ENCODE measurements at regions not wholly inside any gene's neighbourhood (a gene's known extent, or its start where the extent isn't known, plus 50 kb on each side); places are given as distances from the start of the nearest gene placed in this dataset.

DNA sequence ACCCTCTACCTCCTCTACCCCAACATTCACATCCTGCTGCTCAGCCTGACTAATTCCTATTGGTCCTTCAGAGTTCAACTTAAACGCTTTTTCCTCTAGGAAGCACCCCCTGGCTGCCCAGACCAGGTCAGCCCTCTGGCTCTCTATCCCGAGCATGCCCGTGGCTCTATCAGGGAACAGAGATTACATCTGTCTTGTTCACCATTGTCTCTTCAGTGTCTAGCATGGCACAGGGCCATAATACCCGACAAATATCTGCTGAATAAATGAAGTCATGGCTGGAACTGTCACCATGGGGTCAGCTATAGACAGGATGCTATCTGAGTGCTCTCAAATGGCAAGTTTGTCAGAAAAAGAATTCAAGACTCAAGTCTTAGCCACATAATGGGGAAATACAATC, 296.9 kb upstream of the CHRNA7 start:
- ATAC-seq (no peak), FAIRE-seq (no peak), DNase-seq (ENCODE audit: low read depth, low spot score) (no peak)
- CTCF ChIA-PET = no interaction called here
- no TSS peak for BruUV-seq (replicated peaks)
- Histone ChIP-seq H3K4me3 (no peak overlapping the region), H3K27me3 (replicated peaks in 1 of 2; ENCODE audit: control insufficient read depth in 2 of 2, insufficient read depth in 2 of 2, low read length in 1 of 2) (no peaks in the 10 kb centered on the region; a peak in 1 of 4 replicates), H3K36me3 (ENCODE audit: control insufficient read depth in 2 of 2, insufficient read depth in 2 of 2, low read length in 1 of 2) (no peaks in the 10 kb centered on the region), H3K9me3 (replicated peaks; ENCODE audit: control insufficient read depth, insufficient read depth, low read length) (no peaks in the 10 kb centered on the region), H3K4me1 (ENCODE audit: control insufficient read depth, insufficient read depth, low read length) (no peaks in the 10 kb centered on the region; the same call in 1 of the 2 replicates), H3K9ac (ENCODE audit: control insufficient read depth, insufficient read depth, low read length) (no peak overlapping the region), H3K4me2 (ENCODE audit: control insufficient read depth, insufficient read depth) (no peak overlapping the region), H4K20me1 (ENCODE audit: control insufficient read depth, insufficient read depth) (no peaks in the 10 kb centered on the region), H3K27ac (ENCODE audit: control insufficient read depth, insufficient read depth) (no peak overlapping the region), H2AFZ (ENCODE audit: control insufficient read depth, low read depth, low read length) (no peak overlapping the region), H3K79me2 (ENCODE audit: control insufficient read depth, insufficient read depth, low read length) (no peaks in the 10 kb centered on the region)
- SMC1A ChIA-PET (ENCODE audit: uncharacterized antibody, unreplicated experiment) = no interaction called here
- WGBS (ENCODE audit: insufficient coverage, insufficient replicate concordance, low lambda C conversion rate, missing lambda C conversion rate) = 14% methylated on average over 4 of the region's 4 CpGs
- RAD21 ChIA-PET (ENCODE audit: unreplicated experiment) = no interaction called here
- TF ChIP-seq, protein P1, sequence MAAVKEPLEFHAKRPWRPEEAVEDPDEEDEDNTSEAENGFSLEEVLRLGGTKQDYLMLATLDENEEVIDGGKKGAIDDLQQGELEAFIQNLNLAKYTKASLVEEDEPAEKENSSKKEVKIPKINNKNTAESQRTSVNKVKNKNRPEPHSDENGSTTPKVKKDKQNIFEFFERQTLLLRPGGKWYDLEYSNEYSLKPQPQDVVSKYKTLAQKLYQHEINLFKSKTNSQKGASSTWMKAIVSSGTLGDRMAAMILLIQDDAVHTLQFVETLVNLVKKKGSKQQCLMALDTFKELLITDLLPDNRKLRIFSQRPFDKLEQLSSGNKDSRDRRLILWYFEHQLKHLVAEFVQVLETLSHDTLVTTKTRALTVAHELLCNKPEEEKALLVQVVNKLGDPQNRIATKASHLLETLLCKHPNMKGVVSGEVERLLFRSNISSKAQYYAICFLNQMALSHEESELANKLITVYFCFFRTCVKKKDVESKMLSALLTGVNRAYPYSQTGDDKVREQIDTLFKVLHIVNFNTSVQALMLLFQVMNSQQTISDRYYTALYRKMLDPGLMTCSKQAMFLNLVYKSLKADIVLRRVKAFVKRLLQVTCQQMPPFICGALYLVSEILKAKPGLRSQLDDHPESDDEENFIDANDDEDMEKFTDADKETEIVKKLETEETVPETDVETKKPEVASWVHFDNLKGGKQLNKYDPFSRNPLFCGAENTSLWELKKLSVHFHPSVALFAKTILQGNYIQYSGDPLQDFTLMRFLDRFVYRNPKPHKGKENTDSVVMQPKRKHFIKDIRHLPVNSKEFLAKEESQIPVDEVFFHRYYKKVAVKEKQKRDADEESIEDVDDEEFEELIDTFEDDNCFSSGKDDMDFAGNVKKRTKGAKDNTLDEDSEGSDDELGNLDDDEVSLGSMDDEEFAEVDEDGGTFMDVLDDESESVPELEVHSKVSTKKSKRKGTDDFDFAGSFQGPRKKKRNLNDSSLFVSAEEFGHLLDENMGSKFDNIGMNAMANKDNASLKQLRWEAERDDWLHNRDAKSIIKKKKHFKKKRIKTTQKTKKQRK (IDR thresholded peaks at IDR 0.05; ENCODE audit: low read depth, low read length) = no peak
- TF ChIP-seq NFXL1 (IDR thresholded peaks at IDR 0.05; ENCODE audit: borderline replicate concordance) (no peak), CREB1 (IDR thresholded peaks at IDR 0.05; ENCODE audit: low read depth) (no peak), PAX5 (IDR thresholded peaks at IDR 0.05; ENCODE audit: borderline replicate concordance, low read depth, low read length) (no peak)
- intact Hi-C loops (cut with micrococcal nuclease; ENCODE audit: unreplicated experiment) (no loop called here), in situ Hi-C loops (cut with MboI) (no loop called here)
- POLR2A ChIA-PET = no interaction called here

DNA sequence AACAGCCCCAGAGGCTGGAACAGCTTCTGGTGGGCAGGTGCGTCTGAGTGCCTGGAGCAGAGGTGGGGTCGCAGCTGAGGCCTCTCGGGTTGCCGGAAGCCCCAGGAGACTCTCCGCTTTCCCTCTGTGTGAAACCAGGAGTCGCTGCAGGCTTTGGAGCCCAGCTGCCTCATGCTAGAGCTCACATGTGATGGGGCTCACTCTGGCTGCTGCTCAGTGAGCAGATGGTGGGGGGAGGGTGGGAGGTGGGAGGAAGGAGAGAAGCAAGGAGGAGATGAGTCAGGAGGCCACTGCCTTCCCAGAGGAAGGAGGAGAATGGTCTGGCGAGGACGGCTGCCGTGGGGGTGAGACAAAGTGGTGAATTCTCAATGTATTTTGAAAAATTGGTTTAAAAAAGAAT, 290.1 kb upstream of the CHRNA7 start:
- ChIA-PET CTCF (no interaction called here), SMC1A (ENCODE audit: uncharacterized antibody, unreplicated experiment) (no interaction called here), POLR2A (no interaction called here), RAD21 (ENCODE audit: unreplicated experiment) (no interaction called here)
- 59% methylated on average over 9 of the region's 9 CpGs for WGBS (ENCODE audit: insufficient coverage, insufficient replicate concordance, low lambda C conversion rate, missing lambda C conversion rate)
- no peaks in the 10 kb centered on the region for H3K4me1 ChIP-seq (ENCODE audit: control insufficient read depth, insufficient read depth, low read length)
- no peak overlapping the region for H3K9ac ChIP-seq (ENCODE audit: control insufficient read depth, insufficient read depth, low read length)
- BruUV-seq (replicated peaks) = no TSS peak
- DNase-seq (ENCODE audit: low read depth, low spot score) (no peak), ATAC-seq (no peak), FAIRE-seq (no peak)
- H3K36me3 ChIP-seq (ENCODE audit: control insufficient read depth in 2 of 2, insufficient read depth in 2 of 2, low read length in 1 of 2) = no peaks in the 10 kb centered on the region
- no peak overlapping the region for H2AFZ ChIP-seq (ENCODE audit: control insufficient read depth, low read depth, low read length)
- intact Hi-C loops (cut with micrococcal nuclease; ENCODE audit: unreplicated experiment) = no loop called here
- H3K9me3 ChIP-seq (replicated peaks; ENCODE audit: control insufficient read depth, insufficient read depth, low read length) = no peaks in the 10 kb centered on the region; the same call in 2 of the 3 replicates
- no peaks in the 10 kb centered on the region for H3K27me3 ChIP-seq (replicated peaks in 1 of 2; ENCODE audit: control insufficient read depth in 2 of 2, insufficient read depth in 2 of 2, low read length in 1 of 2)
- in situ Hi-C loops (cut with MboI) = no loop called here
- H4K20me1 ChIP-seq (ENCODE audit: control insufficient read depth, insufficient read depth) = no peaks in the 10 kb centered on the region
- H3K27ac ChIP-seq (ENCODE audit: control insufficient read depth, insufficient read depth) = no peak overlapping the region
- H3K4me3 ChIP-seq = no peak overlapping the region
- no peak overlapping the region for H3K4me2 ChIP-seq (ENCODE audit: control insufficient read depth, insufficient read depth)
- no peaks in the 10 kb centered on the region for H3K79me2 ChIP-seq (ENCODE audit: control insufficient read depth, insufficient read depth, low read length)
- TF ChIP-seq CHD2 (IDR thresholded peaks at IDR 0.05; ENCODE audit: borderline replicate concordance, low read depth, low read length) (no peak), NR2F1 (conservative IDR thresholded peaks at IDR 0.05) (no peak), SPI1 (IDR thresholded peaks at IDR 0.05; ENCODE audit: borderline replicate concordance, insufficient read depth, low read depth, low read length) (no peak), RAD21 (IDR thresholded peaks at IDR 0.05; ENCODE audit: insufficient read depth, low read depth, low read length) (no peak), ZNF384 (IDR thresholded peaks at IDR 0.05; ENCODE audit: borderline replicate concordance, low read depth, low read length) (no peak), POLR2AphosphoS2 (IDR thresholded peaks at IDR 0.05; ENCODE audit: low read depth, low read length) (no peak), FOXM1 (IDR thresholded peaks at IDR 0.05; ENCODE audit: low read depth, low read length) (no peak)
- TF ChIP-seq, protein P2, sequence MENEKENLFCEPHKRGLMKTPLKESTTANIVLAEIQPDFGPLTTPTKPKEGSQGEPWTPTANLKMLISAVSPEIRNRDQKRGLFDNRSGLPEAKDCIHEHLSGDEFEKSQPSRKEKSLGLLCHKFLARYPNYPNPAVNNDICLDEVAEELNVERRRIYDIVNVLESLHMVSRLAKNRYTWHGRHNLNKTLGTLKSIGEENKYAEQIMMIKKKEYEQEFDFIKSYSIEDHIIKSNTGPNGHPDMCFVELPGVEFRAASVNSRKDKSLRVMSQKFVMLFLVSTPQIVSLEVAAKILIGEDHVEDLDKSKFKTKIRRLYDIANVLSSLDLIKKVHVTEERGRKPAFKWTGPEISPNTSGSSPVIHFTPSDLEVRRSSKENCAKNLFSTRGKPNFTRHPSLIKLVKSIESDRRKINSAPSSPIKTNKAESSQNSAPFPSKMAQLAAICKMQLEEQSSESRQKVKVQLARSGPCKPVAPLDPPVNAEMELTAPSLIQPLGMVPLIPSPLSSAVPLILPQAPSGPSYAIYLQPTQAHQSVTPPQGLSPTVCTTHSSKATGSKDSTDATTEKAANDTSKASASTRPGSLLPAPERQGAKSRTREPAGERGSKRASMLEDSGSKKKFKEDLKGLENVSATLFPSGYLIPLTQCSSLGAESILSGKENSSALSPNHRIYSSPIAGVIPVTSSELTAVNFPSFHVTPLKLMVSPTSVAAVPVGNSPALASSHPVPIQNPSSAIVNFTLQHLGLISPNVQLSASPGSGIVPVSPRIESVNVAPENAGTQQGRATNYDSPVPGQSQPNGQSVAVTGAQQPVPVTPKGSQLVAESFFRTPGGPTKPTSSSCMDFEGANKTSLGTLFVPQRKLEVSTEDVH (IDR thresholded peaks at IDR 0.05; ENCODE audit: low read depth, partially characterized antibody) = no peak

All from GM12878 (cell line).